GM18505 (cell line): ENCODE measurements at regions not wholly inside any gene's neighbourhood (a gene's known extent, or its start where the extent isn't known, plus 50 kb on each side); places are given as distances from the start of the nearest gene placed in this dataset.
"Not testable (repeated sequence)": the region's sequence is repeated elsewhere in the genome, so short reads cannot be mapped to it uniquely, and the experiment has no call there.

ENCODE experiments used
- ATAC-seq: cut with Tn5 transposase; IDR thresholded peaks from one replicate; pipeline ENCODE4 v1.9.1; 2021; ENCODE audit not compliant: unreplicated experiment
- POLR2A ChIP-seq: IDR thresholded peaks from 4 replicates; pipeline ENCODE4 v1.6.1; 2011; ENCODE audit warnings: borderline replicate concordance; ENCODE audit not compliant: insufficient read depth, insufficient read length; ENCODE audit errors: extremely low read depth

- TF ChIP-seq POLR2A: no peak
- no peak for ATAC-seq
These were observed 200.7 kb upstream of the ECI2 start for GRCh38 chr6:4336084-4336483.

GRCh38 chr6:4334158-4334740 is 198.9 kb upstream of the ECI2 start:
- ATAC-seq: not testable (repeated sequence)

GRCh38 chr6:4327841-4328240 is 192.5 kb upstream of the ECI2 start:
- ATAC-seq: no peak
- TF ChIP-seq POLR2A: no peak

GRCh38 chr6:4324746-4325145 is 189.4 kb upstream of the ECI2 start:
- no peak for ATAC-seq
- TF ChIP-seq POLR2A: no peak

GRCh38 chr6:4323322-4323721 is 187.9 kb upstream of the ECI2 start:
- TF ChIP-seq POLR2A: no peak
- ATAC-seq: no peak

GRCh38 chr6:4322846-4323309 is 187.5 kb upstream of the ECI2 start:
- no peak for TF ChIP-seq POLR2A
- ATAC-seq: no peak

- no peak for TF ChIP-seq POLR2A
- ATAC-seq: no peak
These were observed 186.9 kb upstream of the ECI2 start for GRCh38 chr6:4322134-4322845.

- no peak for TF ChIP-seq POLR2A
- ATAC-seq: no peak
These were observed 185.5 kb upstream of the ECI2 start for GRCh38 chr6:4320860-4321259.

GRCh38 chr6:4319981-4320683 is 184.8 kb upstream of the ECI2 start:
- TF ChIP-seq POLR2A: no peak
- ATAC-seq: no peak

- no peak for TF ChIP-seq POLR2A
- no peak for ATAC-seq
These were observed 182.9 kb upstream of the ECI2 start for GRCh38 chr6:4318321-4318720.

- TF ChIP-seq POLR2A: no peak
- no peak for ATAC-seq
These were observed 181.6 kb upstream of the ECI2 start for GRCh38 chr6:4316867-4317400.

GRCh38 chr6:4314201-4314707 is 178.9 kb upstream of the ECI2 start:
- no peak for ATAC-seq
- TF ChIP-seq POLR2A: no peak

GRCh38 chr6:4313044-4313686 is 177.8 kb upstream of the ECI2 start:
- no peak for TF ChIP-seq POLR2A
- no peak for ATAC-seq

- no peak for TF ChIP-seq POLR2A
- no peak for ATAC-seq
These were observed 176.8 kb upstream of the ECI2 start for GRCh38 chr6:4311976-4312860.
